HCT116 (cell line): ENCODE measurements at regions not wholly inside any gene's neighbourhood (a gene's known extent, or its start where the extent isn't known, plus 50 kb on each side); places are given as distances from the start of the nearest gene placed in this dataset.

ENCODE experiments used
- ATAC-seq: fragments of 200-7000 bp; cut with Tn5 transposase; 2 replicates; pipeline ENCODE4 v1.9.1; 2020; ENCODE audit warnings: mild to moderate bottlenecking, moderate library complexity
- BruUV-seq: library from RNA; stranded (reverse); fragments of 400-500 nt; replicated peaks from 2 replicates; lab custom pipeline; 2021; lab: Mats Ljungman, UMichigan
- CTCF ChIA-PET: fragments of 300-600 bp; sonication (Branson Sonifier 250); formaldehyde crosslinking; loops from one replicate; lab custom pipeline; 2021; ENCODE audit warnings: antibody characterized with exemption; lab: Charles Lee
- POLR2A ChIA-PET: fragments of 300-600, 350-600 bp; sonication (Branson Sonifier 250); formaldehyde crosslinking; loops from one replicate; lab custom pipeline; 2021; ENCODE audit warnings: antibody characterized with exemption; lab: Charles Lee
- RAD21 ChIA-PET, 2 experiments: fragments of 300-600 bp; sonication (Branson Sonifier 250); formaldehyde crosslinking; loops; one replicate each; lab custom pipeline; 2023; ENCODE audit warnings: low total read pairs in 2 of 2; ENCODE audit not compliant: uncharacterized antibody in 2 of 2, unreplicated experiment in 2 of 2, low non-redundant PET in 1 of 2; lab: Charles Lee
- DNase-seq: peaks from one replicate; pipeline ENCODE4 v3.0.0-alpha.2; 2010; ENCODE audit warnings: low read depth, low spot score
- H2AFZ ChIP-seq: fragments of 200-600 bp; shearing (Covaris generic), sonication (generic); 2 replicates; pipeline ENCODE4 v1.6.1; 2017; ENCODE audit warnings: low read depth, mixed run types, mixed read lengths, antibody characterized with exemption, low read length; ENCODE audit not compliant: poor library complexity, severe bottlenecking
- H3K27ac ChIP-seq: 2 replicates; pipeline ENCODE4 v1.5.1; 2012; ENCODE audit warnings: low read depth, low read length
- H3K27me3 ChIP-seq: fragments of 200-600 bp; sonication (generic); 2 replicates; pipeline ENCODE4 v1.6.1; 2016; ENCODE audit warnings: mixed run types, low read length, mixed read lengths; ENCODE audit not compliant: insufficient read depth
- H3K36me3 ChIP-seq, 2 experiments: fragments of 200-500 bp in 1 of 2; fragments of 200-600 bp in 1 of 2; sonication (Bioruptor generic) in 1 of 2; sonication (generic) in 1 of 2; 2 replicates each; pipeline versions ENCODE4 v1.5.1 to v1.6.1; 2014 to 2016; ENCODE audit warnings: low read length in 2 of 2, inconsistent platforms in 1 of 2, mixed read lengths in 1 of 2, mixed run types in 1 of 2; ENCODE audit not compliant: insufficient read depth in 2 of 2, control insufficient read depth in 1 of 2
- H3K4me1 ChIP-seq, 2 experiments: fragments of 200-600 bp in 1 of 2; sonication (generic) in 1 of 2; 2 replicates each; pipeline versions ENCODE4 v1.5.1 to v1.6.1; 2012 to 2017; ENCODE audit warnings: low read length in 2 of 2, inconsistent platforms in 1 of 2, mild to moderate bottlenecking in 1 of 2, mixed read lengths in 1 of 2, mixed run types in 1 of 2, moderate library complexity in 1 of 2; ENCODE audit not compliant: insufficient read depth in 2 of 2, control insufficient read depth in 1 of 2
- H3K4me2 ChIP-seq: fragments of 200-600 bp; sonication (generic); 2 replicates; pipeline ENCODE4 v1.6.1; 2017; ENCODE audit warnings: mixed run types, low read length, mixed read lengths
- H3K4me3 ChIP-seq, 2 experiments: fragments of 200-600 bp in 1 of 2; sonication (generic) in 1 of 2; replicated peaks in 1 of 2; 2 replicates each; pipeline ENCODE4 v1.5.1; 2011 to 2016; ENCODE audit warnings: low read length in 2 of 2, control low read depth in 1 of 2, low read depth in 1 of 2, mild to moderate bottlenecking in 1 of 2, mixed read lengths in 1 of 2, mixed run types in 1 of 2
- H3K79me2 ChIP-seq: fragments of 200-600 bp; sonication (generic); 2 replicates; pipeline ENCODE4 v1.6.1; 2017; ENCODE audit warnings: mild to moderate bottlenecking, mixed run types, low read length, moderate library complexity, mixed read lengths; ENCODE audit not compliant: insufficient read depth
- H3K9ac ChIP-seq: fragments of 200-600 bp; sonication (generic); 2 replicates; pipeline ENCODE4 v1.6.1; 2016; ENCODE audit warnings: low read length, mixed read lengths
- H3K9me2 ChIP-seq: fragments of 200-600 bp; sonication (generic), shearing (Covaris generic); 2 replicates; pipeline ENCODE4 v1.6.1; 2017; ENCODE audit warnings: mixed run types, mild to moderate bottlenecking, moderate library complexity; ENCODE audit not compliant: insufficient read depth
- H3K9me3 ChIP-seq, 2 experiments: fragments of 200-500 bp in 1 of 2; fragments of 200-600 bp in 1 of 2; sonication (Bioruptor generic) in 1 of 2; sonication (generic) in 1 of 2; 2 replicates each; pipeline ENCODE4 v1.6.1; 2014 to 2017; ENCODE audit warnings: low read length in 2 of 2, mixed read lengths in 2 of 2, inconsistent platforms in 1 of 2, low read depth in 1 of 2, mild to moderate bottlenecking in 1 of 2, mixed run types in 1 of 2, moderate library complexity in 1 of 2; ENCODE audit not compliant: control insufficient read depth in 1 of 2, insufficient read depth in 1 of 2
- H4K20me1 ChIP-seq: fragments of 200-600 bp; sonication (generic), shearing (Covaris generic); 2 replicates; pipeline ENCODE4 v1.6.1; 2017; ENCODE audit warnings: mixed run types, mild to moderate bottlenecking, moderate library complexity; ENCODE audit not compliant: insufficient read depth
- ATF3 ChIP-seq: IDR thresholded peaks from 2 replicates; pipeline ENCODE4 v1.6.1; 2012
- CBX3 ChIP-seq: IDR thresholded peaks from 2 replicates; pipeline ENCODE4 v1.6.1; 2012; ENCODE audit warnings: low read depth
- CEBPB ChIP-seq: IDR thresholded peaks from 2 replicates; pipeline ENCODE4 v1.6.1; 2012; ENCODE audit warnings: low read depth
- CTCF ChIP-seq, 3 experiments: fragments of 200-600 bp in 1 of 3; sonication (generic) in 1 of 3; IDR thresholded peaks in 2 of 3; conservative IDR thresholded peaks in 1 of 3; 2 replicates each; pipeline ENCODE4 v1.5.1; 2012 to 2017; ENCODE audit warnings: low read depth in 2 of 3, low read length in 2 of 3, antibody characterized with exemption in 1 of 3, borderline replicate concordance in 1 of 3, control low read depth in 1 of 3, mild to moderate bottlenecking in 1 of 3, mixed read lengths in 1 of 3, mixed run types in 1 of 3, moderate library complexity in 1 of 3; ENCODE audit not compliant: insufficient read depth in 1 of 3
- EGR1 ChIP-seq: IDR thresholded peaks from 2 replicates; pipeline ENCODE4 v1.6.1; 2012; ENCODE audit warnings: low read depth
- ELF1 ChIP-seq: IDR thresholded peaks from 2 replicates; pipeline ENCODE4 v1.6.1; 2012; ENCODE audit warnings: low read depth, borderline replicate concordance
- EZH2 ChIP-seq: fragments of 200-600 bp; sonication (generic); IDR thresholded peaks from 2 replicates; pipeline ENCODE4 v1.6.1; 2017; ENCODE audit warnings: antibody characterized with exemption, mixed run types
- EZH2phosphoT487 ChIP-seq: fragments of 200-600 bp; IDR thresholded peaks from 2 replicates; pipeline ENCODE4 v1.6.1; 2018; ENCODE audit warnings: antibody characterized with exemption, borderline replicate concordance
- FOSL1 ChIP-seq: IDR thresholded peaks from 2 replicates; pipeline ENCODE4 v1.6.1; 2012; ENCODE audit warnings: low read depth
- JUND ChIP-seq: IDR thresholded peaks from 2 replicates; pipeline ENCODE4 v1.6.1; 2012
- MAX ChIP-seq: IDR thresholded peaks from 2 replicates; pipeline ENCODE4 v1.6.1; 2012
- POLR2A ChIP-seq: IDR thresholded peaks from 2 replicates; pipeline ENCODE4 v1.7.0; 2011; ENCODE audit warnings: borderline replicate concordance; ENCODE audit not compliant: insufficient read depth, insufficient read length; ENCODE audit errors: extremely low read depth
- POLR2AphosphoS5 ChIP-seq: IDR thresholded peaks from 2 replicates; pipeline ENCODE4 v1.6.1; 2011; ENCODE audit warnings: mild to moderate bottlenecking, low read depth, low read length, moderate library complexity
- RAD21 ChIP-seq: IDR thresholded peaks from 2 replicates; pipeline ENCODE4 v1.6.1; 2012; ENCODE audit warnings: low read depth, mild to moderate bottlenecking
- SIN3A ChIP-seq: IDR thresholded peaks from 2 replicates; pipeline ENCODE4 v1.6.1; 2012; ENCODE audit warnings: low read depth
- TCF7L2 ChIP-seq: IDR thresholded peaks from 2 replicates; pipeline ENCODE4 v1.7.0; 2011; ENCODE audit warnings: borderline replicate concordance, inconsistent platforms; ENCODE audit not compliant: insufficient read depth, insufficient read length; ENCODE audit errors: extremely low read depth
- ZBTB33 ChIP-seq: IDR thresholded peaks from 2 replicates; pipeline ENCODE4 v1.6.1; 2011; ENCODE audit warnings: mild to moderate bottlenecking, low read length, moderate library complexity; ENCODE audit not compliant: insufficient replicate concordance; ENCODE audit errors: extremely low read depth
- ZFX ChIP-seq: fragments of 450-650 bp; IDR thresholded peaks from 2 replicates; pipeline ENCODE4 v1.6.1; 2017
- ZNF274 ChIP-seq: fragments of 200-500 bp; sonication (Bioruptor generic); IDR thresholded peaks from 2 replicates; pipeline ENCODE4 v1.6.1; 2014; ENCODE audit warnings: mild to moderate bottlenecking, low read depth, low read length, inconsistent platforms
- intact Hi-C: fragments of 100-400 bp; cut with micrococcal nuclease; formaldehyde crosslinking; loops from 2 replicates; pipeline ENCODE4 v1.10.0; 2022

GRCh38 chr10:80755893-80756292 is 218.2 kb downstream of the SH2D4B start:
- Histone ChIP-seq H3K4me3 (no peak overlapping the region), H3K4me1 (no peaks in the 10 kb centered on the region), H3K9ac (no peak overlapping the region), H3K79me2 (no peaks in the 10 kb centered on the region), H3K27ac (no peak overlapping the region), H2AFZ (no peak overlapping the region), H3K36me3 (no peaks in the 10 kb centered on the region), H4K20me1 (no peaks in the 10 kb centered on the region), H3K9me2 (no peaks in the 10 kb centered on the region)
- ChIA-PET CTCF (no interaction called here), POLR2A (no interaction called here), RAD21 (no interaction called here)
- no TSS peak for BruUV-seq
- no peak for DNase-seq
- no peak for ATAC-seq
- TF ChIP-seq ZFX (no peak), POLR2A (no peak), CBX3 (no peak), EZH2 (no peak), EGR1 (no peak), ZBTB33 (no peak), ELF1 (no peak), ATF3 (no peak), POLR2AphosphoS5 (no peak), TCF7L2 (no peak), SIN3A (no peak), MAX (no peak), JUND (no peak), CTCF (IDR thresholded peaks at IDR 0.05 in 2 of 3, conservative IDR thresholded peaks at IDR 0.05 in 1 of 3; ENCODE audit: borderline replicate concordance in 1 of 3, insufficient read depth in 1 of 3, low read depth in 2 of 3, low read length in 2 of 3) (no peak), ZNF274 (no peak), RAD21 (no peak), FOSL1 (no peak), CEBPB (no peak), EZH2phosphoT487 (no peak)
- TF ChIP-seq, all 23 proteins: peak for 0
- H3K4me2 ChIP-seq = no peak overlapping the region
- no peaks in the 10 kb centered on the region for H3K9me3 ChIP-seq
- H3K27me3 ChIP-seq = peaks cover 17% of the 10 kb centered on the region
- intact Hi-C loops = no loop called here
